GM21825 (cell line): ENCODE measurements at regions not wholly inside any gene's neighbourhood (a gene's known extent, or its start where the extent isn't known, plus 50 kb on each side); places are given as distances from the start of the nearest gene placed in this dataset.

ENCODE experiments used
- ATAC-seq: cut with Tn5 transposase; IDR thresholded peaks from one replicate; pipeline ENCODE4 v1.9.1; 2021; ENCODE audit warnings: mild to moderate bottlenecking, moderate library complexity; ENCODE audit not compliant: unreplicated experiment

GRCh38 chr17:73782641-73783381 is 138.6 kb upstream of the SDK2 start:
- ATAC-seq, result no peak

GRCh38 chr17:73783382-73783766 is 139.1 kb upstream of the SDK2 start:
- no peak for ATAC-seq

DNA sequence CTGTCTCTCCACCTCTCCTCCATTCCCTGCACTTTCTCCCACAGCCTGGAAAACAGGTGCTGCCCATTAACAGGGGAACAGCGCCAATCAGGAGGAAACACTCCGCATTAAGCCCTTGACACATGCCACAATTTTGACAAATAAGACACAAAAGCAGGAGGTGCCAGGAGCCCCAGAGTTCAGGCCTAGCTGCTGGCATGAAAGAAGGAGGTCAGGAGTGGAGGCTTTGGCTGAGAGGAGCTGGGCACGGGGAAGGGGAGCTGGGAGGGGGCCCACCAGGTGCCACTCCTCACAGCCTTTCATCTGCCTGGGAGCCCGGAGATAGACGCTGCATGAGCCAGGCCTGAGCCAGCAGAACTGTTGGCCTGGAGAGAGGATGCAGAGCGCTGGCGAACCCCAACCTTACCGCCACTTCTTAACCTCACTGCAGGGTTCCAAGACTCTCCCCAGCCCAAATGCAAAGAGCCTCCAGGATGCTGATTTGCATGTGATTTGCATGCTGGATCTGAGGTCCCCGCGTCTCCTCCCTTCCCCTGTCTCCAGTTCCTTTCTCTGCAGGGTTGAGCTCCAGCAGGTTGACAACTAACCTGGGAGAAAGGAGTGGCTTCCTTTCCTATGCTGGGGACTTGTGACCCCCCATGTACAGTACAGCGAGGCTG is 139.8 kb upstream of the SDK2 start:
- ATAC-seq, result no peak

GRCh38 chr17:73785496-73785895 is 141.3 kb upstream of the SDK2 start:
- ATAC-seq, result no peak

DNA sequence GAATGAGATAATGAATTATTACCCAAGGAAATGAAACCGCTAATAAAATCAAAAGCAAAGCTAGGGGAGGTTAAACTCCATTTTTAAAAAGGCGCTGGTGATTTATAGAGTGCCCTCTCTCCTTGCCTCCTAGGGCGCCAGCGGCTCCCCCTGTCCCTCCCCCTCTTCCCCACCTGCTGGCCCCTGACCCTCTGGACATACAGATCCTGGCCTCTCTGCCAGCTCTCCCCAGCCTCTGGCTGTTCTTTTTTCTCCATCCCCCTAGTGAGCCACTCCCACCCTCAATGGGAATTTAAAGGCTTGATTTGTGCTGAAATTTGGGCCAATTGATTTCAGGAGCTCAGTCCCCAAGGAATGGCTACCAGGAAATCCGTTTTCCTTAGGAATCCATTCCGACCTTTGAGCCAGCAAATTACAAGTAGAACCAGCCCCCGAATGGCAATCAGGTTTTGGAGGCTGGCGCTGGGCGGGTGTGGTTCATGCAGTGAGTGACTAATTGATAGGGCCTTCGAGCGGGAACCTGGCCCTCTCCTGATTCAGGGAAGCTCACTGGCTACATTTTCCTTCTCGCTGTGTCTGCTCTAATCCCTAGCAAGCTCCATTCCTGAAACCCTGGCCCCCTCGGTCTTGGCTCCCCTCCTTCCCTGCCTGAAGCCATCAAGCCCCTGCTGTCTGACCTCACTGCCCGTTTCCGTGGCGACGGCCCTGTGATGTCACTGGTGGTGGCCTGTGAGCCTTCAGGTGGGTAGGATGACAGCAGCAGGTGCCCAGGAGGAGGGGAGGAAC is 141.9 kb upstream of the SDK2 start:
- no peak for ATAC-seq

GRCh38 chr17:73787076-73788059 is 143.1 kb upstream of the SDK2 start:
- ATAC-seq, result no peak

GRCh38 chr17:73788111-73788510 is 143.9 kb upstream of the SDK2 start:
- ATAC-seq, result no peak

DNA sequence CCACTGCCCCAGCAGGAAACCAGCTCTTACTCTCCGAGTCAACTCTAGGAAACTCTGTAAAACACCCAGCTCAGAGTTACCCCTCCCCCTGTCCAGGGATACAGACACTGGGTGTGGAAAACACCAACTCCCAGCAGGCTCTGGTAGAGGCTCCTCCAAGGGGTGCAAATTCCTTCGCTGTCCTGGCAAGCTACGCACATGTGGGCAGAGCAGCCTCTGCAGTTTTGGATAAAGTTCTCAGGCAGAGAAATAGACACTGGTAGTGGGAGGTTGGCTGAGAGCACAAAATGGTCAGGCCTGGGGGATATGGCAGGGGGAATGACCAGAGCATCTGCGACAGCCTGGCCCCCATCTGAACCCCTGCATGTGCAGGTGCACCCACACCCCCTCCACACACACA is 146.9 kb upstream of the SDK2 start:
- no peak for ATAC-seq

DNA sequence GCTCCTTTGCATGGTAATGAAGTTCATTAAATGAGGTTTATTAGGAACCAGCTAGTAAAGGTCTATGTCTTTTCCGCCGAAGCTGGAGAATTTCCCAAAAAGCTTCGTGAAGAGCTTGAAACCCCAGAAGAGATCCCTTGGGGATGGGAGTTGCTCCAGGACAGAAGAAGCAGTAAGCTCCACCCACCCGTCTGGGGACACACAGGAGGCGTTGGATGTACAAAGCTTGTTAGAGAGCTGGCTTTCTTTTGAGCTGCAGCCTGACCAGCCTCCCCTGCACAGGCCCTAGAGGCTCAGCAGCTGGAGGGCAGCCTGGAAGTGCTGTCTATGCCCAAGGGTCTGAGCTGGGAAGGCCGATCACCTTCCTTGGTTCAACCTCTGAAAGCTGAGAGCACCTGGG is 147.4 kb upstream of the SDK2 start:
- no peak for ATAC-seq

DNA sequence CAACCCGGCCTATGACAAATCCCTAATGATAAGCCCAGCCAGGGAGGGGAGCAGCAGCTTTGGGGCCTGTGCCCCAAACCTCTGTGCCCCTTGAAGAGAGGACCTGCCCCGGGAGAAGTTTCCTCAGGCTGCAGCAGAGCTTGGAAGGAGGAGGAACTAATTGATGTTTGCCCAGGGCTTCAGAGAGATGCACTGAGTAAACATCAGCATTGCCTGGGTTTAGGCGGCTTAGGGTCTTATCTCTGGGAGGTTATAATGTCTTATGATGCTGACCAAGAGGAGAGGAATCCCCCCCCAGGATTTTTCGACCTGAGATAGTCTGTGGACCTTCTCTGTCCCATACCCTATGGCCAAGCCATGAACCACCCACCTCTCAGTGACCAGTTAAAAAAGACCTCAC is 148.7 kb upstream of the SDK2 start:
- no peak for ATAC-seq

GRCh38 chr17:73794336-73794735 is 150.1 kb upstream of the SDK2 start:
- ATAC-seq, result no peak

- ATAC-seq, result no peak
These were observed 151.5 kb upstream of the SDK2 start for GRCh38 chr17:73795730-73796129.

DNA sequence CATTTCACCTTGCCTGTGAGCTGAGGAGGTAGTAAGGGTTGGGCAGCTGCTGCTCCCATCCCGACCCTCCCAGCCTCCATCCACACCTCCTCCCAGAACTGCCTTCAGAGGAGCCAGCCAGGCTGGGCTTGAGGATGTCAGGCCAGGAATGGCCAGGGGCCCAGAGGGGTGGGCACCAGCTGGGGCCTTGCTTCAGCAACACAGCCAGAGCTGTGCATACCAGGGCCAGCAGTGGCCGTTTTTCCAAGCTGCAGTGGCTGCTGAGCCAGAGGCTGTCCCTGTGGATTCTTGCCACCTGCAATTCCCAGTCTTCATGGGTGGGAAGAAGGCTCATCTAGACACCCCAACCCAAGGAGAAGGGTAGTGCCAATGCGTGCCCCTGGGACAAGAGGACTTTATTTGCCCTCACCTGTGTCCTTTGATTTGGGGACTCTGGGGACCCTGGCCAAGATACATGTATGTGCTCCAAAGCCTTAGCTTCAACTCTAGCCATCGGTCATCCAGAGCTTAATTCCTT is 153.4 kb upstream of the SDK2 start:
- ATAC-seq, result no peak

GRCh38 chr17:73798111-73798748 is 154.0 kb upstream of the SDK2 start:
- no peak for ATAC-seq

DNA sequence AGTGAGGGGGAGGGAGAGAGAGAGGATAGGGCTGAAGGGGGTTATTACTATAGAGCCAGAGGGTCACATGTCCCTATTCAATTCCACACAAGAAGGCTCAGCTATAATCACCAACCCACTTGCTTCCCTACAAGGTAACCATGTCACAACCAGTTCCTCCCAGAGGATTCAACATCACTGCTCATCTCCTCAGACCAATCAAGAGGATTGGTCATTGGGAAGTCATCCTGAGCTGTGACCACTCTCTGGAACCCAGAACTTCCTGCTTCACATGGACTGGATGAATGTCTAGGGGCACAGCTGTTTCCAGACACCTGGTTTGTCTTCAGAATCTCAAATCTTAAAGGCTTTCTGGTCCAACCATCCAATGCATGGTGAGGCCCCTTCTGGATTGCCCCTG is 154.9 kb upstream of the SDK2 start:
- no peak for ATAC-seq

DNA sequence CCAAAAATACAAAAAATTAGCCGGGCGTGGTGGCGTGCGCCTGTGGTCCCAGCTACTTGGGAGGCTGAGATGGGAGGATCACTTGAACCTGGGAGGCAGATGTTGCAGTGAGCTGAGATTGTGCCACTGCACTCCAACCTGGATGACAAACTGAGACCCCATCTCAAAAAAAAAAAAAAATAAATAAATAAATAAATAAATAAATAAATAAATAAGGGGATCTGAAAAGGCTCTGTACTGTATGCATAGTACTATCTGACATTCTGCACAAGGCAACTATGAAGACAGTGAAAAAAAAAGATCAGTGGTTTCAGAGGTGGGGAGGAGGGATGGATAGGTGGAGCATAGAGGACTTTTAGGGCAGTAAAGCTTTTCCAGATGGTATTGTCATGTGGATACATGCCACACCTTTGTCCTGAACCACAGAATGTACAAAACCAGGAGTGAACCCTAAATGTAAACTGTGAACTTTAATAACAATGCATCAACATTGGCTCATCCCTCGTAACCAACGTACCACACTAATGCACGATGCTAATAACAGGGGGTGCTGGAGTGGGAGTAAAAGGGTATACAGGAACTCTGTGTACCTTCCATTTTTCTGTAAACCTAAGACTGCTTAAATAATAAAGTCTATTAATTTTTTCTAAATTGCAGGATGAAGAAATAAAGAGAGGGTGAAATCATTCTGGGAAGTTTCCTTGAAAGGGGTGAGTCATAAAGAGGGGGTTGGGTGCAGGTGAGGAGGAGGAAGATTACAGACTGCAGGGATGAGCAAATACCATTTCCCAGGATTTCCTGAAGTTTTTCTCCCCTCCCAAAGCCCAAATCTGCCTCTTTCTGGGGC is 155.8 kb upstream of the SDK2 start:
- ATAC-seq, result no peak

DNA sequence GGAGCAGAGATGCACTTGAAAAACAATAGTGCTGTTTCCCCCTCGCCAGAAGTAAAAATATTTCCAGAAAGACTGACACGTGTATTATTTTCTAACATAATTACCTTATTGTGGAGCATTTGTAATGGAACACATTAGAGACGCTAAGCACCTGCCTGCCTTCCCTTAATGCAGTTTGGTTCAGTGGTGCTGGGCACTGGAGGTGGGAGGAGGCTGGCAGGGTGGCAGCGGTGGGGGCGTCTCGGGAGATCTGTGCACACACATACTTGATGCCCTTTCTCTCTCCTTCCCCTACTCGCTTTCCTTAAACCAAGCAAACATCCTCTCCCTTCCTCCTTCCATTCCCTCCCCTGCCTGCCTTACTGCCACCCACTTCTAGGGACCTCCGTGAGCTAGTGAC is 156.6 kb upstream of the SDK2 start:
- no peak for ATAC-seq

DNA sequence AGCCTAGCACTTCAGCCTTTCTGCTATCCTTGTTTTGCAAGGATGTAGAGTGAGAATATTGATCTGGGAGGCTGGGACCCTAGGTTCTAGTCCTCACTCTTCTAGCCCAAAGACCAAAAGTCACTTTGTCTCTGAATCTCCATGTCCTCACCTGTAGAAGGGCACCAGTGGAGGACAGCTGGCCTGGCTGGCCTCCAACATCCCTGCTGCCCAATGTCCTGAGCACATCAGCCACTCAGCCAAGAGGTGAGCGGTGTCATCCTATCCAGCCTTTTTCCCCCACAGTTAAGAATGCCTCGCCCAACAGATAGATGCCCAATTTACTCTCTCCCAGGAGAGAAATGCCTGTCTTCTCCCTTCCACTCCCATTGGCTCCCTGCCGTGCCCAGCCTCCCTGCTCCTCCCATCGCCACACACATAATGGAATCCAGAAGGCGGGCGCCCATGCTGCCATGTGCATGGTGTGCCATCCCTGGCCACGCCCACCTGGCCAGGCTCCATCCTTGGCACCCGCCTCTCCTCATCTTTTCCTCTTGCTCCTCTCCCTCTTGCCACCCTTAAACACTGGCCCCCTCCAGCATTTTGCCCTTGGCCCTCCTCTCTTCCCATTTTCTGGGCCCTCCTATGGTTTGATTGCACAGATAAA is 157.3 kb upstream of the SDK2 start:
- ATAC-seq, result no peak

DNA sequence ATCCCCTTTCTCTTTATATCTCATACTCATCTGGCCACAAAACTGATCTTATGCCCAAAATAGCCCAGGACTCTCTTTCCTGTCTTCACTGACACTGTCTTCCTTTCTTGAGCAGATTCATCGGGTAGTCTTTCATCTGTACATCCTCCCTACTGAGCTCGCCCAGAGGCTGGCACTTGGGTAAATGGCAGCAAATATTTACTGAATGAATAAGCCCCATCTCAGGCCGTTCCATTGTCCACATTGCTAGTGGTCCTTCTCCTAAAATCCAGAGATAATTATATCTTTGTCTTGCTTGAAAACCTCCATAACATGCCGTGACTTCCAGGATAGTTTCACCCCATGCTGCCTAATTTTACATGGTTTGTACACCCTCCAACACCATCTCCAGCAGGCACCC is 158.1 kb upstream of the SDK2 start:
- no peak for ATAC-seq
